SIG-M5 (cell line): ENCODE measurements at regions not wholly inside any gene's neighbourhood (a gene's known extent, or its start where the extent isn't known, plus 50 kb on each side); places are given as distances from the start of the nearest gene placed in this dataset.

Experiments
- DNase-seq: peaks from one replicate; lab custom pipeline; 2025; lab: John Stamatoyannopoulos, UW

DNA sequence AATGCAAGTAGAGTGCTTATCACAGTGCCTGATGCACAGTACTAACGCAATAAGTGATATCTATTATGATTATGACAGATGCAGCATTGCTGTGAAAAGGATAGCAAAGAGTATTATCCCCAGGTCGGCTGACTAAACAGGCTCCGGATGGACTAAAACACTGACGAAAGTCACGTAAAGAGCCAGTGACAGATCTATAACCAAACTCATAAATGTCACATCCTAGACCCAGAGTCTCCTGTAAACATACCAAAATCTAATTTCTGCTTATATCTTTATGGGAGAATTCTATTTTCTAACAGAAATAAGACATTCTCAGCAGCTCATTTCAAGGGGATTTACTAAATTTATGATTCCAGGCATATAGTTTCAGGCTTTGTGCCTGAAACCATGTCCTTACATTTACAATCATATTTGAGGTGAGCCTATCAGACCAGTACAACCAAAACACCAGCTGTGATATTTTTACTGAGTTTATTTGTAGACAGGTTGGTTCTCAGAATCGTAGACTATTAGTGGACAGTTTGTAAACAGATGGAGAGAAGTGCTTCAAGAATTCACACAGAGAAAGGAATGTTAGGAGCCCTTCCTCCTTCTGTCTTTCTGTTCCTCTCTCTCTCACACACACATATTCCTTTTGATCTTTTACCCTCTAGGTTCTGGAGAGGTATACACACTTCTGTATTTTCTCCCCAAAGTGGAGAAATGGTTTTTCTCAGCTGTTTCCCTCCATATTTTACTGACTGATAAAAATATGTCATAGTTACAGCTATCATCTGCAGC, 52.4 kb upstream of the WDR26 start:
- no peak for DNase-seq

- no peak for DNase-seq
These were observed 54.4 kb upstream of the WDR26 start for GRCh38 chr1:224488806-224489499.

DNA sequence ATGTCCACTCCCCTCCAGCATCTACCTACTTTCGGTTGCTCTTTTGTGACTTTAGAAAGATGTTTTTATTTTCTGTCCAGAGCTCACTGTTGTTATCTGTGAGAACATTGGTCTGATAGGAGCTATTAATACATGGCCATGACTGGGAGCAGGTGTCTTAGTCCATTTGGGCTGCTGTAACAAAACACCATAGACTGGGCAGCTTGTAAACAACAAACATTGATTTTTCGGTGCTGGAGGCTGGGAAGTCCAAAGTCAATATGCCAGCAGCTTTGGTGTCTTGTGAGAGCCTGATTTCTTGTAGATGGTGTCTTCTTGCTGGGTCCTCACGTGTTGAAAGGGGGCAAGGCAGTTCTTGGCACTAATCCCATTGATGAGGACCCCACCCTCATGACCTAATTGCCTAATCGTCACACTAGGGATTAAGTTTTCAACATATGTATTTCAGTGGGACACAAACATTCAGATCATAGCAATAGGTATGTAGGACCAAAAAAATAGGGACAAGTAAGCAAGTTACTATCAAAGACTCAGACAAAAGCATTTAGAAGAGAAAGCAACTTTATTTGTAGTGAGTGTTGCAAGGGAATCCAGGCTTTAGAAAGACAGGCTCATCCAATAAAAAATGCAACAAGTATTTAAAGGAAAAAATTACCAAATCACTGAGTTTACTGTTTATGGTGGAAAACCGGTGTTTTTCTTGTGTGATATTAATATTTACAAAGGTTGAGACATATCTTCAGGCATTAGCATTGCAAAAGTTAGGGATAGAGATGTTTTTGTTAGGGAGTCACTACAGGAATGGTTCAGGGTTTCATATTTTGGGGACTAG, 55.2 kb upstream of the WDR26 start:
- no peak for DNase-seq

GRCh38 chr1:224490549-224491537, 56.2 kb upstream of the WDR26 start:
- DNase-seq = no peak

- no peak for DNase-seq
These were observed 57.4 kb upstream of the WDR26 start for GRCh38 chr1:224492015-224492414.

DNA sequence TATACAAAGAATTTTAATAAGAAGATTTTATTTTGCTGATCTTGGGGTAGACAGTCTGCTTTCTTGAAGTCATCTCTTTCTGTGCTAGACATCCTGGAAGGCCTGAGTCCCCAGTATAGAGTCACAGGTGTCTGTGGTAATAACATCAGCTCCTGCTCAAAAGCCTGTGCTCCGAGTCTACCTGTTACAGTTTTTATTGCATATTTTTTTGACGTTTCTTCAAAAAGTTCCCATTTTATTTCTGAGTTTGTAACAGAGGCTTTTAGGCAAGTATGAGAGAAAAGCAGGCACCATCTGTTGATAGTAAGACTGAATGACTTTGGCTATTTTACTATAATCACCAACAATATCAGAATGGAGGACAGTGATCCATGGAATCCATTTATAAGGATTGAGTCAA, 58.0 kb upstream of the WDR26 start:
- DNase-seq = no peak

DNA sequence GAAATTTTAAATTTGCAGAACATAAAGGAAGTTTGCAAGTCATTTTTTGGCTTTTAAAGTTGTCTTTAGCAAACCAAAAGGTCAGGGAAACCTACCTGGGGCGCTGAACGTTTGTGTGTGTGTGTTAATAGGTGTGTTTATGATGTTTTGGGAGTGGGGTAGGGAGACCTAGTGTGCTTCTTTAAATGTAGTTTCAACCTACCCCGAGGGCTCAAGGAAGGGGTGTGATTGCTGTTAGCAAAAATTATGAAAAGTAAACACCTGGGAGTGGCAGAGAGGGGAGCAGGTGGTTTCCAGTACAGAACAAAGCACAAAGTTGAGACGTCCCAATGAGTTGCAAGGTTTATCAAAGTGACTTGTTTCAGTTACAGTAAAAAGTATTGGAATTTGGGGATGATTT, 58.7 kb upstream of the WDR26 start:
- DNase-seq = no peak

- DNase-seq = no peak
These were observed 59.7 kb upstream of the WDR26 start for GRCh38 chr1:224494343-224494742.

- DNase-seq = no peak
These were observed 61.3 kb upstream of the WDR26 start for GRCh38 chr1:224495866-224496265.

DNA sequence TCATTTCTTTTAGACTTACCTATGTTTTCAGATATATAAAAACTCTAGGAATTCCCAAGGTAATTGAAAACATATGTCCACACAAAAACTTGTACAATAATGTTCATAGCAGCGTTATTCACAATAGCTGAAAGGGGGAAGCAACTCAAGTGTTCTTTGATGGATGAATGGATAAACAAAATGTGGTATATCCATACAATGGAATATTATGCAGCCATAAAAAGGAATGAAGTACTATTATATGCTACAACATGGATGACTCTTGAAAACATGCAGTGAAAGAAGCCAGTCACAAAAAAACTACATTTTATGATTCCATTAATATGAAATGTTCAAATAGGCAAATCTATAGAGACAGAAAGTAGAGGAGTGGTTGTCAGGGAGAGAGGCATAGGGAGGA, 62.2 kb upstream of the WDR26 start:
- DNase-seq = no peak

DNA sequence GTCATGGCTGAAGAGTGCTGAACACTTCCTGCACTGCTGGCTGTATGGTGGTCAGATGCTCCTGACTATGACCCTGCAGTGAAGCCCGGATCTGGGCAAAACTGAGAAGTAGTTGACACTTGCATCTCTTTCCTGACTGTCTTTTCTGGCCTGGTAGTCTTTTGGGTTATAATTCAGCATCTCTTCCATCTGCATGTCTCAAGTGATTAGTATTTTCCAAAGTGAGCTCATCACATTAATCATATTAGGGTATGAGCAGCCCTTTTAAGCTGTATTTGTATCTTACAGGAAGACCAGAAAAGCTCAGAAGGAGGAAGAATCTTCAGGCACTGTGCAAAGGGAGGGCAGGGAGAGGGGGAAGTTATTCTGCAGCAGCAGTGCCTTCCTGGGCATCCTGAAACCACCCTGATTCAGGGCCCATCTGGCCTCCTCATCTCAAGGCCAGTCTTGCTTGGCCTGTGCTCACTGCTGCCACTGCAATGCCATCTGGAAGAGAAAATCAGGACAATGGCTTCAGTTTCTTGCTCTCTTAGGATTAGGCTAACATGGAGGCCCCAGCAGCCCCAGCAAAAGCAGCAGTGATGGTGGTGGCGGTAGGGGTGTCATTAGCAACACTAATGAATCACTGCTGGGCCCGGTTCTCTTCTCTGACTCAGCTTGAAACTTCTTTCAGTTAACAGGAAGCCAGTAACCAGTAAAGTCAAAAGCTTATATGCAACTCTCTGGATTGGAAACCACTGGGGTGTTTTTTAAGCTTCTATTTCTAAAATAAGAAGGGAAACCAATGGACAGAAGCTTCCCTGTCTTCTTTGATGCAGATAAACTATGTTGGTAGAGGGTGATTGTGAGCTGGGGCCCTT, 63.3 kb upstream of the WDR26 start:
- peak; percentile 84 for DNase-seq

DNA sequence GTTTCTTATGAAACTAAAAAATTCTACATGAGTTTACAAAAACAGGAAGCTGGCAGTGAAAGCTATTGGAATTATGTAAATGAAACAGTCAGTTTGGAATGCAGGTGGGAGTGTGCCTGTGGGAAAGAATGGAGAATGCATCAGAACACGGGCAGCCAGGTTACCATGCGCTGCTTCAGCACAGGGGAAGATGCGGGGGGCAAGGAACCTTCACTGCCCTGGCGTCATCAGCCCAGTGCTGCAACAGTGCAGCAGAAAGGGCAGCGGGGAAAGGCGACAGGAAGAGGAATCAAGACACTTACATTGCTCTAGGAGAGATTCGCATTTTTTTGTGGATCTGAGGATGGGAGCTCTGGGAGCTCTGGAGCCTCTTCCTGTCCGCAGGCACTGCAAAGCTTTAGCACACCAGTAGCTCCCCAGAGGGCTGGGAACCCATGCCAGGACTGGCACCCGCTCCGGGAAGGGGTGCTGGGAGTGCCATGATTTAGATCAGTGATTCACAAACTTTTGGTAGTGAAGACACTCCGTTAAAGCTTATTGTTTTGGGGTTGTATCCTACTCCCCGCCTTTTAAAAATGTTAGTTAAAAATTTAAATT, 64.1 kb upstream of the WDR26 start:
- DNase-seq = no peak

GRCh38 chr1:224499204-224499603, 64.6 kb upstream of the WDR26 start:
- no peak for DNase-seq

GRCh38 chr1:224500796-224501195, 66.2 kb upstream of the WDR26 start:
- DNase-seq = no peak

GRCh38 chr1:224501836-224502235, 67.2 kb upstream of the WDR26 start:
- DNase-seq = no peak

- no peak for DNase-seq
These were observed 68.0 kb upstream of the WDR26 start for GRCh38 chr1:224502459-224503160.

GRCh38 chr1:224503161-224504118, 68.8 kb upstream of the WDR26 start:
- DNase-seq = peak; percentile 88

- DNase-seq = no peak
These were observed 69.9 kb upstream of the WDR26 start for GRCh38 chr1:224504297-224505041.
